GM12872 (cell line): ENCODE measurements at regions not wholly inside any gene's neighbourhood (a gene's known extent, or its start where the extent isn't known, plus 50 kb on each side); places are given as distances from the start of the nearest gene placed in this dataset.

Source experiments
- CTCF ChIP-seq: IDR thresholded peaks from 3 replicates; pipeline ENCODE4 v1.5.1; 2011; ENCODE audit warnings: low read depth, mild to moderate bottlenecking, low read length, moderate library complexity; ENCODE audit not compliant: insufficient read depth

- TF ChIP-seq CTCF, result no peak
Observed at GRCh38 chr7:28246921-28247461, 66.4 kb upstream of the JAZF1 start.

- no peak for TF ChIP-seq CTCF
Observed at GRCh38 chr7:28258240-28258639, 77.6 kb upstream of the JAZF1 start.

GRCh38 chr7:28260969-28261368, 80.4 kb upstream of the JAZF1 start:
- TF ChIP-seq CTCF, result no peak

DNA sequence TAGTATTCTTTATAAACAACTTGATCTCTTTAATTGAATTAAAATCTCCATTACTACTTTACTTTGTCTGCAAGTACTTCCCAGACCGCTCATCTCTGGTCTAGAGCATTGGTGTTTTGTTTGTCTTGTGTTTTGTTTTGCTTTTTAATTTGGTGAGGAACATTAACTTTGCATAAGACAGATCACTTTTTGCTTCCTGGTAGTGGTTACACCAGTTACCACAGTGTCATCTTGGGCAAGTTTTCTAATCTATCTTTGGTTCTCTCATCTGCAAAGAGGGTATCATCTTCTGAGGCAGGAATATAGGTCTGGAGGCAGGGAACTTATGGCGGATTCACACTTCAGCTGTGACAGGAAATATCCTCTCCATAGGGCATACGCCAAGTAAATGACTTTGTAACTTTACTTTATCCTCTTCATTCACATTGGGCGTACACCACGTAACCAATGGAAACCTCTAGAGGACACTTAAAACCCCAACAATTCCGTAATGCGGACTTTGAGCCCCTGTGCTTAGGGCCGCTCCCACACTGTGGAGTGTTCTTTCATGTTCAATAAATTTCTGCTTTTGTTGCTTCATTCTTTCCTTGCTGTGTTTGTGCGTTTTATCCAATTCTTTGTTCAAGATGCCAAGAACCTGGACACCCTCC, 83.2 kb upstream of the JAZF1 start:
- no peak for TF ChIP-seq CTCF

- TF ChIP-seq CTCF, result no peak
Observed at GRCh38 chr7:28266402-28266801, 85.8 kb upstream of the JAZF1 start.

- TF ChIP-seq CTCF, result no peak
Observed at GRCh38 chr7:28267012-28267411, 86.4 kb upstream of the JAZF1 start.

- TF ChIP-seq CTCF, result no peak
Observed at GRCh38 chr7:28269700-28270361, 89.2 kb upstream of the JAZF1 start.
